DOHH2 (cell line): ENCODE measurements at regions not wholly inside any gene's neighbourhood (a gene's known extent, or its start where the extent isn't known, plus 50 kb on each side); places are given as distances from the start of the nearest gene placed in this dataset.

ENCODE experiments used
- H3F3A ChIP-seq: fragments of 200-600 bp; sonication (generic), shearing (Covaris generic); 2 replicates; pipeline ENCODE4 v1.6.0; 2016; ENCODE audit warnings: antibody characterized with exemption, mild to moderate bottlenecking; ENCODE audit not compliant: control insufficient read depth, insufficient read depth
- H3K27ac ChIP-seq: fragments of 200-600 bp; sonication (generic); 2 replicates; pipeline ENCODE4 v1.5.1; 2014; ENCODE audit warnings: low read depth, mild to moderate bottlenecking, low read length, moderate library complexity
- H3K27me3 ChIP-seq: fragments of 200-600 bp; sonication (generic); 2 replicates; pipeline ENCODE4 v1.6.1; 2014; ENCODE audit warnings: mild to moderate bottlenecking, low read length, mixed read lengths; ENCODE audit not compliant: control insufficient read depth
- H3K36me3 ChIP-seq: fragments of 200-600 bp; sonication (generic); 2 replicates; pipeline ENCODE4 v1.6.1; 2014; ENCODE audit warnings: mild to moderate bottlenecking, low read length, moderate library complexity, mixed read lengths; ENCODE audit not compliant: control insufficient read depth
- H3K4me1 ChIP-seq: fragments of 200-600 bp; sonication (generic); 2 replicates; pipeline ENCODE4 v1.6.1; 2014; ENCODE audit warnings: mild to moderate bottlenecking, low read length, mixed read lengths; ENCODE audit not compliant: control insufficient read depth
- H3K4me2 ChIP-seq: fragments of 200-600 bp; sonication (generic); 2 replicates; pipeline ENCODE4 v1.6.0; 2014; ENCODE audit warnings: mild to moderate bottlenecking, low read length, moderate library complexity
- H3K4me3 ChIP-seq: fragments of 200-600 bp; sonication (generic); 2 replicates; pipeline ENCODE4 v1.5.1; 2014; ENCODE audit warnings: mild to moderate bottlenecking, low read length, mixed read lengths
- H3K79me2 ChIP-seq: fragments of 200-600 bp; sonication (generic); 2 replicates; pipeline ENCODE4 v1.6.1; 2014; ENCODE audit warnings: mild to moderate bottlenecking, low read length, mixed read lengths; ENCODE audit not compliant: control insufficient read depth
- H3K9me2 ChIP-seq: fragments of 200-600 bp; sonication (generic); replicated peaks from 2 replicates; pipeline ENCODE4 v1.6.1; 2014; ENCODE audit warnings: mild to moderate bottlenecking, low read length, mixed read lengths; ENCODE audit not compliant: control insufficient read depth
- H3K9me3 ChIP-seq: fragments of 200-600 bp; sonication (generic); 2 replicates; pipeline ENCODE4 v1.6.1; 2014; ENCODE audit warnings: antibody characterized with exemption, low read length, mixed read lengths; ENCODE audit not compliant: control insufficient read depth, insufficient read depth
- H4K20me1 ChIP-seq: fragments of 200-600 bp; sonication (generic); 2 replicates; pipeline ENCODE4 v1.6.0; 2014; ENCODE audit warnings: low read depth, mild to moderate bottlenecking, antibody characterized with exemption, low read length, moderate library complexity; ENCODE audit not compliant: control insufficient read depth, insufficient read depth
- CTCF ChIP-seq: fragments of 200-600 bp; sonication (generic); IDR thresholded peaks from one replicate; pipeline ENCODE4 v1.5.1; 2014; ENCODE audit warnings: antibody characterized with exemption, mild to moderate bottlenecking, low read depth, low read length; ENCODE audit not compliant: poor library complexity, severe bottlenecking
- EZH2phosphoT487 ChIP-seq: fragments of 200-600 bp; sonication (generic); IDR thresholded peaks from 2 replicates; pipeline ENCODE4 v1.6.1; 2017; ENCODE audit warnings: borderline replicate concordance, mild to moderate bottlenecking, antibody characterized with exemption, low read length, moderate library complexity, mixed read lengths

- Histone ChIP-seq H3K4me2 (no peak overlapping the region), H3K9me3 (0 out of 2 replicates have a peak, but pooled peaks cover 3% of the 10 kb centered on the region), H3K4me1 (no peaks in the 10 kb centered on the region), H3K27me3 (no peaks in the 10 kb centered on the region), H3K9me2 (no peaks in the 10 kb centered on the region), H3K36me3 (no peaks in the 10 kb centered on the region), H3K27ac (no peak overlapping the region), H4K20me1 (no peaks in the 10 kb centered on the region), H3K79me2 (no peaks in the 10 kb centered on the region), H3K4me3 (no peak overlapping the region), H3F3A (no peaks in the 10 kb centered on the region)
- TF ChIP-seq CTCF (no peak), EZH2phosphoT487 (no peak)
These were observed 113.7 kb upstream of the GYPC start for GRCh38 chr2:126542247-126542646.

- Histone ChIP-seq H3K27ac (no peak overlapping the region), H3K36me3 (no peaks in the 10 kb centered on the region), H4K20me1 (no peaks in the 10 kb centered on the region), H3K9me3 (0 out of 2 replicates have a peak, but pooled peaks cover 3% of the 10 kb centered on the region), H3K27me3 (no peaks in the 10 kb centered on the region), H3K4me1 (no peaks in the 10 kb centered on the region), H3K79me2 (no peaks in the 10 kb centered on the region), H3K9me2 (no peaks in the 10 kb centered on the region), H3F3A (no peaks in the 10 kb centered on the region), H3K4me3 (no peak overlapping the region), H3K4me2 (no peak overlapping the region)
- TF ChIP-seq CTCF (no peak), EZH2phosphoT487 (no peak)
These were observed 112.9 kb upstream of the GYPC start for GRCh38 chr2:126543081-126543480.

DNA sequence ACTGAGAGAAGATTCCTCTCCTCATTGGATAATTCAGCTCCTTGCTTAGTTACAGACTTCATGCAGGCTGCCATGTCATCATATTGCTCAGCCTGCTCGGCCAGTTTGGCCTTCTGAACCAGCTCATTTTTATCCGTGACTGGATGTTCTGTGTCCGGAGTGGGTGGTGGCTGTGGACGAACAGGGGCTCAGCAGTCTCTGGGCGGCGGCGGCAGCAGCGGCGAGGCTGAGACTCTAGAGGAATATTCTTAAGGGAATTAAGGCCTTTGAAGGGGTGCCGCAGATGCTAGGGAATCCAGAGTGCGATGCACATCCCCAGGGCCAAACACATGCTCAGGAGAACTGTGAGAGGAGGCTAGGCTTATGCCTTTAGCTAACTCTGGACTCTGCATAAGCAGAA is 97.9 kb upstream of the GYPC start:
- H3K36me3 ChIP-seq: no peaks in the 10 kb centered on the region
- H3K9me3 ChIP-seq: no peaks in the 10 kb centered on the region
- no peaks in the 10 kb centered on the region for H3K4me1 ChIP-seq
- H3K27ac ChIP-seq: no peak overlapping the region
- H3K4me3 ChIP-seq: no peak overlapping the region
- H3K79me2 ChIP-seq: no peaks in the 10 kb centered on the region
- no peak for TF ChIP-seq EZH2phosphoT487
- no peak for TF ChIP-seq CTCF
- no peaks in the 10 kb centered on the region for H3K27me3 ChIP-seq
- no peaks in the 10 kb centered on the region for H3K9me2 ChIP-seq
- H3K4me2 ChIP-seq: no peak overlapping the region
- no peaks in the 10 kb centered on the region for H4K20me1 ChIP-seq
- H3F3A ChIP-seq: no peaks in the 10 kb centered on the region

GRCh38 chr2:126568734-126569133 is 87.2 kb upstream of the GYPC start:
- Histone ChIP-seq H3K4me2 (no peak overlapping the region), H4K20me1 (no peaks in the 10 kb centered on the region), H3K9me3 (no peaks in the 10 kb centered on the region), H3K27me3 (no peaks in the 10 kb centered on the region), H3K4me1 (peaks cover 9% of the 10 kb centered on the region), H3K36me3 (no peaks in the 10 kb centered on the region), H3K79me2 (no peaks in the 10 kb centered on the region), H3K27ac (no peak overlapping the region), H3K9me2 (no peaks in the 10 kb centered on the region), H3K4me3 (no peak overlapping the region), H3F3A (no peaks in the 10 kb centered on the region)
- no peak for TF ChIP-seq CTCF
- TF ChIP-seq EZH2phosphoT487: no peak
